ENCODE measurements at regions not wholly inside any gene's neighbourhood (a gene's known extent, or its start where the extent isn't known, plus 50 kb on each side); places are given as distances from the start of the nearest gene placed in this dataset.

- Histone ChIP-seq H3K27me3 (ENCODE audit: control insufficient read depth, insufficient read depth, low read length) (no peaks in the 10 kb centered on the region), H3K36me3 (ENCODE audit: control insufficient read depth, insufficient read depth, low read length) (no peaks in the 10 kb centered on the region), H3K27ac (ENCODE audit: low read depth, low read length) (no peak overlapping the region), H3K4me3 (ENCODE audit: low read depth, low read length) (no peak overlapping the region), H3K4me1 (ENCODE audit: control insufficient read depth, insufficient read depth, low read length) (no peaks in the 10 kb centered on the region), H3K9me3 (ENCODE audit: control insufficient read depth, insufficient read depth, low read length) (no peaks in the 10 kb centered on the region), H3K9ac (ENCODE audit: low read depth, low read length) (no peak overlapping the region)
These were observed 64.8 kb upstream of the SDK1 start for GRCh38 chr7:3236268-3236667.

GRCh38 chr7:3238525-3239210, 62.4 kb upstream of the SDK1 start:
- Histone ChIP-seq H3K27me3 (ENCODE audit: control insufficient read depth, insufficient read depth, low read length) (no peaks in the 10 kb centered on the region), H3K4me1 (ENCODE audit: control insufficient read depth, insufficient read depth, low read length) (no peaks in the 10 kb centered on the region), H3K9me3 (ENCODE audit: control insufficient read depth, insufficient read depth, low read length) (no peaks in the 10 kb centered on the region), H3K4me3 (ENCODE audit: low read depth, low read length) (no peak overlapping the region), H3K27ac (ENCODE audit: low read depth, low read length) (no peak overlapping the region), H3K9ac (ENCODE audit: low read depth, low read length) (no peak overlapping the region), H3K36me3 (ENCODE audit: control insufficient read depth, insufficient read depth, low read length) (no peaks in the 10 kb centered on the region)

- Histone ChIP-seq H3K4me1 (ENCODE audit: control insufficient read depth, insufficient read depth, low read length) (no peaks in the 10 kb centered on the region), H3K27me3 (ENCODE audit: control insufficient read depth, insufficient read depth, low read length) (no peaks in the 10 kb centered on the region), H3K9me3 (ENCODE audit: control insufficient read depth, insufficient read depth, low read length) (no peaks in the 10 kb centered on the region), H3K9ac (ENCODE audit: low read depth, low read length) (no peak overlapping the region), H3K36me3 (ENCODE audit: control insufficient read depth, insufficient read depth, low read length) (no peaks in the 10 kb centered on the region), H3K4me3 (ENCODE audit: low read depth, low read length) (no peak overlapping the region), H3K27ac (ENCODE audit: low read depth, low read length) (no peak overlapping the region)
These were observed 61.8 kb upstream of the SDK1 start for GRCh38 chr7:3239291-3239691.

- H3K36me3 ChIP-seq (ENCODE audit: control insufficient read depth, insufficient read depth, low read length) = no peaks in the 10 kb centered on the region
These were observed 60.1 kb upstream of the SDK1 start for GRCh38 chr7:3240826-3241430.

GRCh38 chr7:3241686-3242258, 59.3 kb upstream of the SDK1 start:
- H3K36me3 ChIP-seq (ENCODE audit: control insufficient read depth, insufficient read depth, low read length) = no peaks in the 10 kb centered on the region
- H3K27me3 ChIP-seq (ENCODE audit: control insufficient read depth, insufficient read depth, low read length) = no peaks in the 10 kb centered on the region
- H3K4me3 ChIP-seq (ENCODE audit: low read depth, low read length) = no peak overlapping the region
- H3K9me3 ChIP-seq (ENCODE audit: control insufficient read depth, insufficient read depth, low read length) = no peaks in the 10 kb centered on the region
- no peaks in the 10 kb centered on the region for H3K4me1 ChIP-seq (ENCODE audit: control insufficient read depth, insufficient read depth, low read length)
- no peak overlapping the region for H3K9ac ChIP-seq (ENCODE audit: low read depth, low read length)
- no peak overlapping the region for H3K27ac ChIP-seq (ENCODE audit: low read depth, low read length)

More at GRCh38 chr7:3240826-3241430, 60.1 kb upstream of the SDK1 start:
- no peaks in the 10 kb centered on the region for H3K9me3 ChIP-seq (ENCODE audit: control insufficient read depth, insufficient read depth, low read length)
- no peak overlapping the region for H3K4me3 ChIP-seq (ENCODE audit: low read depth, low read length)
- H3K27ac ChIP-seq (ENCODE audit: low read depth, low read length) = no peak overlapping the region
- H3K9ac ChIP-seq (ENCODE audit: low read depth, low read length) = no peak overlapping the region
- H3K27me3 ChIP-seq (ENCODE audit: control insufficient read depth, insufficient read depth, low read length) = no peaks in the 10 kb centered on the region
- no peaks in the 10 kb centered on the region for H3K4me1 ChIP-seq (ENCODE audit: control insufficient read depth, insufficient read depth, low read length)

- no peaks in the 10 kb centered on the region for H3K36me3 ChIP-seq (ENCODE audit: control insufficient read depth, insufficient read depth, low read length)
- H3K4me1 ChIP-seq (ENCODE audit: control insufficient read depth, insufficient read depth, low read length) = no peaks in the 10 kb centered on the region
- no peak overlapping the region for H3K27ac ChIP-seq (ENCODE audit: low read depth, low read length)
These were observed 58.6 kb upstream of the SDK1 start for GRCh38 chr7:3242398-3242972.

GRCh38 chr7:3243256-3243655, 57.8 kb upstream of the SDK1 start:
- H3K4me3 ChIP-seq (ENCODE audit: low read depth, low read length) = no peak overlapping the region
- no peaks in the 10 kb centered on the region for H3K36me3 ChIP-seq (ENCODE audit: control insufficient read depth, insufficient read depth, low read length)
- no peak overlapping the region for H3K9ac ChIP-seq (ENCODE audit: low read depth, low read length)
- no peaks in the 10 kb centered on the region for H3K27me3 ChIP-seq (ENCODE audit: control insufficient read depth, insufficient read depth, low read length)
- H3K27ac ChIP-seq (ENCODE audit: low read depth, low read length) = no peak overlapping the region
- no peaks in the 10 kb centered on the region for H3K4me1 ChIP-seq (ENCODE audit: control insufficient read depth, insufficient read depth, low read length)
- H3K9me3 ChIP-seq (ENCODE audit: control insufficient read depth, insufficient read depth, low read length) = no peaks in the 10 kb centered on the region

More at GRCh38 chr7:3242398-3242972, 58.6 kb upstream of the SDK1 start:
- Histone ChIP-seq H3K27me3 (ENCODE audit: control insufficient read depth, insufficient read depth, low read length) (no peaks in the 10 kb centered on the region), H3K9ac (ENCODE audit: low read depth, low read length) (no peak overlapping the region), H3K9me3 (ENCODE audit: control insufficient read depth, insufficient read depth, low read length) (no peaks in the 10 kb centered on the region), H3K4me3 (ENCODE audit: low read depth, low read length) (no peak overlapping the region)

GRCh38 chr7:3243680-3244079, 57.4 kb upstream of the SDK1 start:
- Histone ChIP-seq H3K27me3 (ENCODE audit: control insufficient read depth, insufficient read depth, low read length) (no peaks in the 10 kb centered on the region), H3K27ac (ENCODE audit: low read depth, low read length) (peak overlapping the region; percentile 32), H3K9me3 (ENCODE audit: control insufficient read depth, insufficient read depth, low read length) (no peaks in the 10 kb centered on the region), H3K9ac (ENCODE audit: low read depth, low read length) (no peak overlapping the region), H3K4me1 (ENCODE audit: control insufficient read depth, insufficient read depth, low read length) (no peaks in the 10 kb centered on the region), H3K36me3 (ENCODE audit: control insufficient read depth, insufficient read depth, low read length) (no peaks in the 10 kb centered on the region), H3K4me3 (ENCODE audit: low read depth, low read length) (no peak overlapping the region)

- no peaks in the 10 kb centered on the region for H3K27me3 ChIP-seq (ENCODE audit: control insufficient read depth, insufficient read depth, low read length)
- H3K27ac ChIP-seq (ENCODE audit: low read depth, low read length) = peak overlapping the region; percentile 42
- no peak overlapping the region for H3K9ac ChIP-seq (ENCODE audit: low read depth, low read length)
- H3K9me3 ChIP-seq (ENCODE audit: control insufficient read depth, insufficient read depth, low read length) = no peaks in the 10 kb centered on the region
- H3K4me3 ChIP-seq (ENCODE audit: low read depth, low read length) = no peak overlapping the region
- H3K36me3 ChIP-seq (ENCODE audit: control insufficient read depth, insufficient read depth, low read length) = no peaks in the 10 kb centered on the region
- H3K4me1 ChIP-seq (ENCODE audit: control insufficient read depth, insufficient read depth, low read length) = no peaks in the 10 kb centered on the region
These were observed 56.7 kb upstream of the SDK1 start for GRCh38 chr7:3244241-3244814.

- no peak overlapping the region for H3K4me3 ChIP-seq (ENCODE audit: low read depth, low read length)
- H3K27me3 ChIP-seq (ENCODE audit: control insufficient read depth, insufficient read depth, low read length) = no peaks in the 10 kb centered on the region
- H3K4me1 ChIP-seq (ENCODE audit: control insufficient read depth, insufficient read depth, low read length) = no peaks in the 10 kb centered on the region
- no peaks in the 10 kb centered on the region for H3K9me3 ChIP-seq (ENCODE audit: control insufficient read depth, insufficient read depth, low read length)
- no peaks in the 10 kb centered on the region for H3K36me3 ChIP-seq (ENCODE audit: control insufficient read depth, insufficient read depth, low read length)
- H3K9ac ChIP-seq (ENCODE audit: low read depth, low read length) = no peak overlapping the region
- H3K27ac ChIP-seq (ENCODE audit: low read depth, low read length) = no peak overlapping the region
These were observed 56.0 kb upstream of the SDK1 start for GRCh38 chr7:3245077-3245476.

GRCh38 chr7:3245721-3246120, 55.3 kb upstream of the SDK1 start:
- Histone ChIP-seq H3K9me3 (ENCODE audit: control insufficient read depth, insufficient read depth, low read length) (no peaks in the 10 kb centered on the region), H3K4me3 (ENCODE audit: low read depth, low read length) (no peak overlapping the region), H3K4me1 (ENCODE audit: control insufficient read depth, insufficient read depth, low read length) (no peaks in the 10 kb centered on the region), H3K27me3 (ENCODE audit: control insufficient read depth, insufficient read depth, low read length) (no peaks in the 10 kb centered on the region), H3K27ac (ENCODE audit: low read depth, low read length) (no peak overlapping the region), H3K36me3 (ENCODE audit: control insufficient read depth, insufficient read depth, low read length) (no peaks in the 10 kb centered on the region), H3K9ac (ENCODE audit: low read depth, low read length) (no peak overlapping the region)
